ENCODE measurements at regions not wholly inside any gene's neighbourhood (a gene's known extent, or its start where the extent isn't known, plus 50 kb on each side); places are given as distances from the start of the nearest gene placed in this dataset.

- no peak for TF ChIP-seq JUNB (IDR thresholded peaks at IDR 0.05; ENCODE audit: unreplicated experiment)
- no peak for TF ChIP-seq CTCF (conservative IDR thresholded peaks at IDR 0.05; ENCODE audit: low read depth in 2 of 2)
Observed at GRCh38 chr2:150679456-150680120, 192.1 kb upstream of the RND3 start.

All from GM23338 (cell line).